TTC549 (cell line): ENCODE measurements at regions not wholly inside any gene's neighbourhood (a gene's known extent, or its start where the extent isn't known, plus 50 kb on each side); places are given as distances from the start of the nearest gene placed in this dataset.

Experiments used
- FAIRE-seq: peaks from 2 replicates; lab custom pipeline; 2012; peaks lifted over from hg19 to GRCh38; lab: Jason Lieb, UNC

DNA sequence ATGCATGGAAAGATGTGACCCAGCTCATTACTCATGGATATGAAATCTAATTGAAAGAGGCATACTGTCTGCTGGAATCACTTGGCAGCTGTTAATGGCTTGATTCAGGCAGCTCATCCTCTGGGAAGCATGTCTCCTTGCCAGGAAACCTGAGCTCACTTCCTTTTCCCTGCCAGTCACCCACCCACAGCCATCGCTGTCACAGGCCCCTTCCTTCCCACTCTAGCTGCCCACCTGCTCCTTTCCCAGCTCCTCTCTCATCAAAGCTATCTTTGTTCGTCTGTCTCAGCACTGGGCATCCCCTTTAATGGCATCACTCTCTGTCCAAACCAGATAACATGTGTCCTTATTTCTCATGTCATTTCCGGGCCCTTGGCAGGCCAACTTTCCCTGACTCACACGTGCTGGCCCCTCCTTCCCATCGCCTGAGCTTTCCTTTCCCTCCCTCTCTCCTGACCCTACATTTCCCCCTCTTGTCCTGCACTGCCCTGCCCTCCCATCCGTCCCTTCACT, 721.9 kb downstream of the TNS3 start:
- no peak for FAIRE-seq

DNA sequence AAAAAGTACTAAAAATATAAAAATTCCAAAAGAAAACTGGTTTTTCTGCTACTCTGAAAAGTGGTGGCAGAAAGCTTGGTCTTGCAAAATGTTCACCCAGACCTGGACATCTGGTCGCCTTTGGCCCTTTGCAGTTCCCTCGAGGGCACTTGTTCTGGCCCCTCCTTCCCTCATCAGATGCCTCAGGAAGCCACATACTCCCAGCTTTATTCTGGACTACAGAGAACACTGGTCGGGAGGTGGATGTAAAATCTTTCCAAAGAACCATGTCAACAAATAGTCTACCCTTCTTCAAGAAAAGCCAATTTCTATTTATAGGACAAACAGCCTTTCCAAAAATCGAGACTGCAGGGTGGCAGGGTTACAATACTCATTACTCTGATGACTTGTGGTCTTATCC, 726.1 kb downstream of the TNS3 start:
- no peak for FAIRE-seq

DNA sequence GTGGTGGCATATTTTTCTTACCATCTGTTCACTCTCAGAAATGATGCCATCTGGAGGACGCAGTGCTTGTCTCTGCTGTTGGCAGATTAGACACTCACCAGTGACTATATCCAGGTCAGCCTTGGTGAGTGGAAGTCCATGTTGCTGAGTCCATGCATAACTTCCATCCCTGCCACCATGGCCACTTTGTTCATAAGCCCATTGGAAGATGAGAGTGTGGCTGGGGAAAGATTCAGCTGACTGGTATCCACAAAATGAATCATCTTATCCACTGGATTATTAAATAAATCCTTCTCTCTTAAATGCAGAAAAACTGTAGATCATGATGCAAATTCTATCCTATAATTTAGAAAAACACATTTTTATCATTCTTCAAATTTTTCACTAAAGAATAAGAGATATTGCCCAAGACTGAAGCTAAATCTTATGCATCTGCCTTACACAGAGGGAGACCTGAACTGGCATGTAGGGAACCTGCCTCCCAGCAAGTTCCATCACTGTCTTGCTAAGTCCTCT, 726.9 kb downstream of the TNS3 start:
- no peak for FAIRE-seq

DNA sequence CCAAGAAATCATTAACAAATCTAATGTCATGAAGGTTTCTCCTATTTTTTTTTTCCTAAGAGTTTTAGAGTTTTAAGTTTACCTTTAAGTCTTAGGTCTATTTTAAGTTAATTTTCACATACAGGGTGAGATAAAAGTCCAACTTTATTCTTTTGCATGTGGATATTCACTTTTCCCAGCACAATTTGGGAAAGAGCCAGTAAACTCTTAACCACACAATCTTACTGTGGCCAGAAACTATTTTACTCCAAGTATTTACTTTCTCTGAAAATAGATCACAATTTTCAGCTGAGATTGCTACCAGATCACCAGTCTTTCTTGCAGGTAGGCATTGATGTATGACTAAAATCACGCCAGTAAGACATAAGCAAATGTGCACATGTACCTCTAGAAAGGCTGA, 728.5 kb downstream of the TNS3 start:
- FAIRE-seq: no peak

DNA sequence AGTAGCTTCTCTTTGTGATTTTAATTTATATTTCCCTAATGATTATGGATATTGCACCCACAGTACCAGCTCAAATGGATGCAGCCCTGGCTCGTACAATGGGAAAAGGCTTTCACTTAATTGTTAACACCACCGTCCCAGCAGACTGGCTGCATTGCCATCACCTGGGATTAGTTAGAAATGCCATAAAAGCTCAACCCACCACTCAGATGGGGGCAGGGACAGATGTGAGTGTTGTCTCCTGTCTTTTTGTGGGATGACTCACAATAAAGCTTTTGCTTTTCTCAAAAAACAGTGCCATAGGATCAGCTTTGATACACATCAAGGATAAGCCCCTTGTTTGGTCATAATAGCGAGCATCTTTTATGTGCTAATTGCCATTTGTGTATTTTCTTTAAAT, 729.1 kb downstream of the TNS3 start:
- no peak for FAIRE-seq

DNA sequence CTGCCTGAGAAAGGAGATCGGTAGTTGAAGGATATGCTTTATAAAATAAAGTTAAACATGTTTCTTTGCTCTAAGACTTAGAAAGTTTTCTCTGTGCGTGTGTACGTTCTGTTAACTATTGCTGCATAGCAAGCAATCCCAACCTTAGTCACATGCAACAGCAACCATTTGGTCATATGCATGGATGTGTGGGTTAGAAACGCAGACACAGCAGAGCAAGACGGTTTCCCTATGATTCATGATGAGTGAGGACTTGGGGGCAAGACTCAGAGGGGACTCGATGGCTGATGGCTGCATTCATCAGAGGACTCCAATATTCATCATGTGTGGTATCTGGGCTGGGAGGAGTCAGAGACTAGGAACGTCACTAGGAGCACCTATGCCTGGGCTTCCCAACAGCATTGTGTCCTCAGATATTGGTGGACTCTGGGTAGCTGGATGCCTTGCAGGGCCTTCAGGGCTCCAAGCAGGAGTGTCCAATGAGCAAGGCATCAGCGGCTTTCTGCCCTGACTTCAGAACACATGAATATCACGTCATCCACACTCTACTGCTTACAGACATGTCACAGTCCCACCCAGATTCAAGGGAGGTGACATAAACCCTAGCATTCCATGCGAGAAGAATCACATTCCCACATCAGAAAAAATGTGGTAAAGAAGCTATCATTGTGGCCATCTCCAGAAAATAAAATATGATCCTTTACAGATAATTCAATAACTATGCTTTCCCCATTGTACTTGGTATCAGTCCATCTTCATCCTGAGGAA, 731.2 kb downstream of the TNS3 start:
- no peak for FAIRE-seq

DNA sequence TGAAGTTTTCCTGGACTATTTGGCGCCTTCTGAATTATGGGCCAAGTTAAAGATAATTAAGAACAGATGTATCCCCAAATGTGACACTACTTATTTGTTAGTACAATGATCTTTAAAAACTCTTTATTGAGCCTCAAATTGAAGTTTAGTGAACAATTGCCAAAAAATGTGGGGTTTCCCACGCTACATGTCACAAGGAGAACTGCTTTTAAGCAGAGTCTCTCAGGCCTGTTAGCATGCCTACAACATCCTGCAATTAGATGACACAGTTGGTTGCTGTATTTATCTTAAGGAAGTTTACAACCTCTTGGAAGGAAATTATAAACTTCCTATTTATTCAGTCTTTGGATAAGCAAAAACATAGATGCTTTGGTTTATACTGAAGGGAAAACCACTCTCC, 733.0 kb downstream of the TNS3 start:
- FAIRE-seq: no peak

DNA sequence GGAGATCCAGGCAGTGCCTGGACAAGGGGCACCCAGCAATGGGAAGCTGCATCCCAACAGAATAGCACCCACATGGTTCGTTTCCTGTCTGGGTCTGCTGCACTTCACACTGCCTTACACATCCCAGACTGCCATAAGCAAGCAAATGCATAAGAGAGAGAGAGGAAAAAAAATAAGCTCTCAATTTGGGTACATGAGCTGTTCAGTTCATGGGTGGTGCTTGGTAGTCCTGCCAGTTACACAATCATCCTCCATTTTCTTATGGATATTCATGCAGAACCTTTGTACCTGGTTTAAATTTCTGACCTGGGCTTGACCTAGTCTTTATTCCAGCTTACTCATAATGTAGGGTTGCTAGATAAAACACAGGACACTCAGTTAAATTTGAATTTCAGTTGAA, 733.6 kb downstream of the TNS3 start:
- FAIRE-seq: no peak

DNA sequence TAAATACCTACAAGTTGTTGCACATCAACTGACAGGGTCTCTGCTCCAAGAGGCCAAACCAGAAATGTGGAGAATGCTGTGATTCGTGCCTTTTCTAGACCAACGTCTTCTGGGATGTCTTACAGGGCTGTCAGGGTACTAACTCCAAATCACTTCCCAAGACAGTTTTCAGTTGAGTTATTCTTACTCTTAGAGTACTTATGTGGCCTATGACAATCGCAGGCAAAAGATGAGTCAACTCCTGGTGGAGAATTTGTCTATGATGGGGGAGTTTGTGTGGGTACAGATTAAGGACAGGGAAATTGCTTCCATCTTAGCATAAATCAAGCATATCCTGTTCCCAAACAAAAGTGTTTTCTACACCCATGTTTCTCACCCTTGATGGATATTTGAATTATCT, 734.8 kb downstream of the TNS3 start:
- FAIRE-seq: no peak

DNA sequence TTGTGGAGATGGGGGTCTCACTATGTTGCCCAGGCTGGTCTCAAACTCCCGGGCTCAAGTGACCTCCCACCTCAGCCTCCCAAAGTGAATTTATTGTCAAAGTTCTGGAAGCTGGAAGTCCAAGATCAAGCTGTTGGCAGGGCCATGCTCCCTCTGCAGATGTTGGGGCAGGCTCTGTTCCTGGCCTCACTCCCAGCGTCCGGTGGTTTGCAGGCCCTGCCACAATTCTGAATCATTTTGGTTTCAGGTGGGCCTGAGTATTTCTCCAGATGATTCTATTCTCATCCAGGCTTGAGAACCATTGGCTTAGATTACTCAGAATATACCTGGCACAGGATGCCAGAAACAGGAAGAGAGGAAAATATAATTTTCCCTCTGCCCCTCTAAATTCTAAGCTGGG, 737.4 kb downstream of the TNS3 start:
- FAIRE-seq: no peak

DNA sequence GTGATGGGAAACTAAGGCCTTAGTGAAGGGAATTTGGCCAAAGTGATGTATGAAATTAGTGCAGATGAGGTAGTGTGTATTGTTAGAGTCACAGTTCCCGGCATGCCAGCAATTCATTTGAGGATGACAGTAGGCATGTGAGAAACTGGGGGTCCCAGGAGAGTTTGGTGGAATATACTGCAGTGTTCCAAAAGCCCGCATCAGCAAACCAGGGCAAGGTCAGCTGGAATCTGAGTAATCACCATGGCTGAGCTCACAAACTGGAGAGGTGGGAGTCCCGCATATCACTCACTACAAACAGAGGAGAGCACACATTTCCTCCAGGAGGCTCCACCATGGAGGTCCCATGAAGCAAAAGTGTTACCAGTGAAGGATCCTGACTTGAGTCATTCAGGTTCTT, 740.7 kb downstream of the TNS3 start:
- no peak for FAIRE-seq

DNA sequence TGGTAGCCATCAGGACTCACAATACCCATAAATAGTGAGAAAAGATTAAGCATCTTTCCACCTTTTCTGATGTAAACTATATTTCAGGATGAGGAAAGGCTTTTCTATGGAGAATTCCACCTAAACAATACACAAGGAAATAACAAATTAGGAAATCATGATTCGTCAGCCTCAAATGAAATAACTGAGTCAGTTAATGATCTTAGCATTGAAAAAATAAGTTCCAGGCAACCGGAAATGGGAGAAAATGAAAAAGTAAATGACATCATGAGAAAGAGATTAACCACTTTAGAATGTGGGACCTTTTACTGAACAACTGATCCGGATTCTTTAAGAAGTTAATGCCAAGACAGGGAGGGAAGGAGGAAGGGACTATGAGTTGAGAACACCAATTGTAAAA, 742.3 kb downstream of the TNS3 start:
- FAIRE-seq: no peak

DNA sequence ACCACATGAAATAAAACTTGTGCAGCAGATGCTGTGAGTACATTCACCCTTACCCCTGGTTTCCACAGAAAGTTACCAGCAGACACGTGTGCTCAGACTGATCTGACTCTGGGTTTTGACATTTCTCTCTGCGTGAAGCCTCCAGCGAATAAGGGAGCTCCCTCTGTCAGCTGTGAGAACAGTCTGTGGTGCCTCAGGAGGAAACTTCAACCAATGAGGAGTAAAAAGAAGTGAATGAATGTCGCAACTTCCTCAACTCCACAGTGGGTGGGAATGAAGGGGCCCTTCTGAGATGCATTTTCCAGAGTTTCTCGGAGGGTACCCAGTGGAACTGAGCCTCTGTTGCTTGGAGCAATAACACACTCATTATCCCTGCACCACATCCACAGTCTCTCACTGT, 743.4 kb downstream of the TNS3 start:
- FAIRE-seq: no peak

DNA sequence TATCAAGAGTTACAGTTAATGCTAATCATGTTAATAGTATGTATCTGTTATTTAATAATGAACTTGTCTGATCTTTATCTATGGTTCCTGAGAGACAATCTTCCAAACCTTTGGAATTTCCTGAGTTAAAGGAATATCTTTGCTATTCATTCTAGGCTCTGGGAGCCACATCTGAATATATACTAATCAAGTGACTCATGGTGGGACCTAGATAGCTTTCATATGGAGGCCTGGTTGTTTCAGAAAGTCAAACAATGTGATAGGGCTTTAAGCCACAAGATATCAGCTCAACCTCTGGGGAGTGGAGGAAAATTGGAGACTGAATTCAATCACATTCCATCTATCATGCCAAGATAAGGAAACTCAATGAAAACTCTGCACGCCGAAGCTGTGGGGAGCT, 746.4 kb downstream of the TNS3 start:
- FAIRE-seq: no peak

DNA sequence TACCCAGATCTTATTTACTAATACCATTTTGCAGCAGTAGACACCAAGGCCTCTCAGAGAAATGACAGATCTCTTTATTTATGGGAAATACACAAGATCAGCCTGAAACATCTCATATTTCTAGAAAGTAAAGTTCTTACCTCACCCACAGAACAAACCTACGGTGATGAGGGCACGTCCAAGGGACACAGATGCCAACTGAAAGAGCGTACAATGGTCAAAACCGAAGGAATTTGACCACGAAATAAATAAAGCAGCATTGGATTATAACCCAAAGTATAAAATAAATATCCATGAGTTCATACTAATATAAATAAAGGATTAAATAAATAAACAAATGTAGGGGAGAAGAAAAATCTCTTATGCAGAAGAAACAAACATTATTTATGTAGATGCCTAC, 747.0 kb downstream of the TNS3 start:
- no peak for FAIRE-seq

DNA sequence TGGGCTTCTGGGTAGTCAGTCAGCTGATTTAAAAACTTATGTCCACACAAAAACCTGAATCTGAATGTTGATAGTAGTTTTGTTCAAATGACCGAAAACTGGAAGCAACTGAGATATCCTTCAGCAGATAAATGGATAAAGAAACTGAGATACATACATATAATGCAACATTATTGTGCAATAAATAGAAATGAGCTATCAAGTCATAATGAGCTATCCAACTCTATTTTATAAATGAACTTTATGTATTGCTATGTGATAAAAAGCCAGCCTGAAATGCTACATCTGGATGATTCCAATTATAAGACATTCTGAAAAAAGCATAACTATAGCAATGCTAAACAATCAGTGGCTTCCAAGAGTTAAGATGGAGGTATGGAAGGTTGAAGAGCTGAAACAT, 748.7 kb downstream of the TNS3 start:
- no peak for FAIRE-seq

DNA sequence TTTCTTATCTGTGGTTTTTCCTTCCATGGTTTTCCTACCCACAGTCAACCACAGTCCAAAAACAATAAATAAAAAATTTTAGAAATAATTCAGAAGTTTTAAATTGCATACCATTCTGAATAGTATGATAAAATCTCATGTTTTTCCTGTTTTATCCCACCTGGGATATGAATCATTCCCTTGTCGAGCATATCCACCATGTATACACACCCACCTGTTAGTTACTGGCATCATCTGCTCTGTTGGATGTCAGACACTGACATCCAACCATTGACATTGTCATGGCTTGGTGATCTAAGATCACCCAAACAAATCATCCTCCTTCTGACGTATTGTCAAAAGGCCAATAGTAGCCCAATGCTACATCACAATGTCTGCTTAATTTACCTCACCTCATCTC, 749.8 kb downstream of the TNS3 start:
- FAIRE-seq: no peak

DNA sequence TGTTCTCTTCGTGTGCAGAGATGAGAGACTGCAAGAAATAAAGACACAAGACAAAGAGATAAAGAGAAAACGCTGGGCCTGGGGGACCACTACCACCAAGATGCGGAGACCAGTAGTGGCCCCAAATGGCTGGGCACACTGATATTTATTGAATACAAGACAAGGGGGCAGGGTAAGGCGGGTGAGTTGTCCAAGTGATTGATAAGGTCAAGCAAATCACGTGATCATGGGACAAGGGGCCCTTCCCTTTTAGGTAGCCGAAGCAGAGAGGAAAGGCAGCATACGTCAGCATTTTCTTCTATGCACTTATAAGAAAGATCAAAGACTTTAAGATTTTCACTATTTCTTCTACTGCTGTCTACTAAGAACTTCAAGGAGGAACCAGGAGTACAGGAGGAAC, 762.1 kb downstream of the TNS3 start:
- FAIRE-seq: no peak

DNA sequence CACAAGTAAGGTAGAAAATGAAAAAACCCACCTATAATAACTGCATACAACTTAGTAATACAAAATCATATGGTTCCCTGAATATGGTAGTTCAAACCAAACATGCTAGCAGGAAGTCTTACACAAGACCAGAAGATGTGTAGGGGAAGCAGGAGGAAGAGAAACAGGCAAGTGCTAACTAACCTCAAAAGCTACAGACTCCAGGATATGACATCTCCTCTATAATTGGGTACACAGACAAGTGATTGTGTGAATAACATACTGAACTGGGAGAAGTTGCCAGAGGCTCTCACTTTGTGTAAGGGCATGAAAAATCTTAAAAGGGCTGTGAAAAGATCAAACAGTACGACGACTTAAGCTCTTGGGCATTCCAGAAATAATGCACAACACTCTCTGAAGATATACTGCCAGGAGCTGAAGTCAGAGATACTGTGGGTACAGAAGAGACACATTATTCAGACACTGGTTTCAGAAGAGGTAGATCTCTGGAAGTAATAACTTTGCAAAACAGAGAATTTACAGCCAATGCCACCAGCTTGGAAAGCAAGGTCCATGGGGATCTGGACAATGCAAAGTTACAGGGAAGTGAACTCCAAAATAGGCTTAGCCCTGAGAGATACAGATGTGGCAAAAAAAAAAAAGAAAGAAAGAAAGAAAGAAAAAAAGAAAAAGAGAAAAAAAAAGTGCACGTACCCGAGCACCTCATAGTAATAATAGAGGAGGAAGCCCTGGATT, 767.2 kb downstream of the TNS3 start:
- FAIRE-seq: no peak

DNA sequence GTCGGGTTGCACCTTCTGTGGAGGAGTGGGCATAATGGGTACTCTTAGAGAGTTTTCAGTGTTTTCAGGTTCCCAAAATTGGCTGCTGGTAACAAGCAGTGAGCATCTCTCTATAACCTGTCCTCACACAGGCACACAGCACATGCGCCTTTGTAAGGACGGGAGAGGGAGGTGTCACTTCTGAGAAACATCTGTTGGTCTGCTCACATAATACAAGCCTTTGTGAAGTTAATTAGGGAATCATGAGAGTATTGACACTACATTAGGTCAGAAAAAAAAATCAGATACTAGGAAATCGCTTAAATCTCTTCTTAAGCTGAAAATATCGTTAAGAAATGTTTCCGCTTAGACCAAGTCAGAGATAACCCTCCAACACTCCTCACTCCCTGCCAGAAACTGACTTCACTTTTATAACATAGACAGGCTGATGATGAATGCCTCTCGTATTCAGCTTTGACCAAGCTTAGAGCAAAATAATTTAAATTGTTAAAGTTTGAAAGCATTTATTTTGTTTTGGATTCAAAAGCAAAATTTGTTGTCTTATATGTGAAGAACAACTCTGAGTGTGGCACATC, 769.7 kb downstream of the TNS3 start:
- no peak for FAIRE-seq

DNA sequence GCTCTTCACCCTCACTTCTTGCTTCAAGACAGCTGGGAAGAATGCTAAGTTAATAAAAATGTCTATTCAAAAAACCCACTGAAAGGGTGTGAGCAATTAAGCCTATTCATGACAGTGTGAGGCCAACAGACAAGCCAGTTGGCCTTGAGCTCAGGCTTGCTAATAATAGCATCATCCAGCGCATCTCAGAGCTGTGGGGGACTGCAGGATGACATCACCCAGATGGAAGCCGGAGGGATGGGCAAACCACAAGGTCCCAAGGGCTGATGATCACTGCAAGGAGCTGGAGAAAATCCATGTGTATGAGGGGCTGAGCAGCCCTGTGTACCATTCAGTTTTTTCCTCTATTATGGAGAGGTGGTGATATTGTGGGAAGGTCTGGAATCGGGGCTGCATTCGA, 770.4 kb downstream of the TNS3 start:
- no peak for FAIRE-seq

DNA sequence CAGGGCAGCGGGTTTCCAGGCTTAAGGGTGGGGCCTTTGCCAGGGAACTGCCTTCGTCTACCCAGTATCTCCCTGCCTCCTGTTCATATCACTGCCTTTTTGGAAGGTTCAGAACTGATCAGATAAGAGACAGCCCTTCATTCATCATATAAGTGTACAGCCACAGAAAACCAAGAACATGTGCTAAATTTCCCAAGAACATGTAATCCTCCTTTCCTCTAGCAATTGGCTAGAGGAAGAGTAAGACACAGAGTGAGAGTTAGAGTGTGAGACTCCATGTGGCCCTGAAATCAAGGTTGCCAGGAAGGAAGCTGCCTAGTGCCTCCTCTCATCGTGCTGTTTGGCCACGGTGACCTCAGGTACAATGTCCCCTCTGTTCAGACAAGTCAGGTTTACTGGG, 770.9 kb downstream of the TNS3 start:
- FAIRE-seq: no peak

DNA sequence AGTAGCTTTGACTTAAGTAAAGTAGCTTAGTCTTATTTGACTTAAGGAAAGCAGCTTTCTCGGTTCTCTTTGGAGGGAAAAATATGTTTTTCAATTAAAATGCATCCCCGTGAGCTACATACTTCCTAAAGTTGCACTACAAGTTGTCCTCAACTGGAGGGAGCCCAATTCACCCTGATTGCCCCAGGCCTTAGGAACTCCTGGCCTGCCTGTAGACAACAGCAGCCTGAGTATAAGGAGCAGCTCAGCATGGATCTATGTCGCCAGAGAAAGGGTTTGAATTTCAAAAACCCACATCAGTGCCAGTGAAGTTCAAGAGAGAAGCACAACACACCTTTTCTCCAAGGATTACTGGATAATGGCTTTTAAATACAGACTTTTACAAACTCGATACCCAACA, 772.0 kb downstream of the TNS3 start:
- no peak for FAIRE-seq
